ENCODE measurements at regions not wholly inside any gene's neighbourhood (a gene's known extent, or its start where the extent isn't known, plus 50 kb on each side); places are given as distances from the start of the nearest gene placed in this dataset.
"Not testable (repeated sequence)": the region's sequence is repeated elsewhere in the genome, so short reads cannot be mapped to it uniquely, and the experiment has no call there.

GRCh38 chr14:22100764-22101120 is 427.1 kb upstream of the OR4E1 start:
- 66% methylated on average over 13 of the region's 13 CpGs for WGBS (ENCODE audit: low lambda C conversion rate)
- CTCF ChIA-PET (ENCODE audit: low intra/inter-chr PET ratio, low total read pairs), result interaction anchor here (1.2 to 2.0 kb wide), 4 partner anchors 16 to 183 kb away, joined by 5 to 32 read pairs (median 6); no protein-coding TSS in a partner anchor
- DNase-seq (ENCODE audit: low spot score), result not testable (repeated sequence)

GRCh38 chr14:22099942-22100763 is 426.5 kb upstream of the OR4E1 start:
- DNase-seq (ENCODE audit: low spot score) (peak; percentile 90), ATAC-seq (peak; percentile 100), FAIRE-seq (peak; percentile 95)
- Histone ChIP-seq H3K27ac (ENCODE audit: extremely low read length, insufficient read depth, low read length) (no peak overlapping the region), H4K20me1 (ENCODE audit: insufficient read depth, low read length) (no peaks in the 10 kb centered on the region), H3K4me3 (replicated peaks in 1 of 3; ENCODE audit: insufficient read depth in 1 of 3, low read depth in 2 of 3, low read length in 3 of 3) (no peak overlapping the region), H3K4me2 (ENCODE audit: low read depth, low read length) (no peak overlapping the region), H3K9ac (ENCODE audit: insufficient read depth, low read depth, low read length) (no peak overlapping the region), H3K9me3 (ENCODE audit: low read length) (no peaks in the 10 kb centered on the region), H2AFZ (ENCODE audit: low read length) (peak overlapping the region; percentile 6), H3K27me3 (ENCODE audit: control insufficient read depth in 1 of 2, insufficient read depth in 2 of 2, low read length in 2 of 2) (no peaks in the 10 kb centered on the region), H3K36me3 (replicated peaks in 1 of 2; ENCODE audit: control insufficient read depth in 1 of 2, insufficient read depth in 2 of 2, low read length in 2 of 2) (no peaks in the 10 kb centered on the region), H3K4me1 (ENCODE audit: insufficient read depth, low read length) (no peaks in the 10 kb centered on the region), H3K79me2 (ENCODE audit: insufficient read depth, low read length) (no peaks in the 10 kb centered on the region)
- POLR2A ChIA-PET, result no interaction called here
- BruUV-seq (replicated peaks), result no TSS peak
- intact Hi-C loops (cut with micrococcal nuclease; ENCODE audit: unreplicated experiment), result loop anchor here (1.0 to 5.0 kb wide), 3 partner anchors 16 to 186 kb away; no protein-coding TSS in a partner anchor
- WGBS (ENCODE audit: low lambda C conversion rate), result 23% methylated on average over 11 of the region's 11 CpGs
- CTCF ChIA-PET (ENCODE audit: low intra/inter-chr PET ratio, low total read pairs), result interaction anchor here (0.6 to 2.0 kb wide), 5 partner anchors 15 to 368 kb away, joined by 3 to 32 read pairs (median 5); no protein-coding TSS in a partner anchor
- in situ Hi-C loops (cut with HindIII; ENCODE audit: extremely low pct_ligation_motif_present, low pct_unique_long_range_greater_than_20kb), result no loop called here
- TF ChIP-seq MYC (CRISPR knock-in tag; IDR thresholded peaks at IDR 0.05; ENCODE audit: borderline replicate concordance) (peak; percentile 67; the same call in 1 of the 2 replicates), CEBPB (IDR thresholded peaks at IDR 0.05; ENCODE audit: borderline replicate concordance, low read depth, low read length) (no peak), FOXK2 (IDR thresholded peaks at IDR 0.05) (no peak), ZNF20 (CRISPR knock-in tag; IDR thresholded peaks at IDR 0.05) (no peak), KDM1A (CRISPR knock-in tag; IDR thresholded peaks at IDR 0.05) (no peak), MAFG (CRISPR knock-in tag; IDR thresholded peaks at IDR 0.05) (no peak), HMGA1 (CRISPR knock-in tag; conservative IDR thresholded peaks at IDR 0.05) (no peak), ZNF124 (CRISPR knock-in tag; IDR thresholded peaks at IDR 0.05) (peak; percentile 93), SP5 (CRISPR knock-in tag; IDR thresholded peaks at IDR 0.05; ENCODE audit: borderline replicate concordance, low read depth) (0 out of 2 replicates have a peak, but pooled peaks have one; percentile 18), THAP7 (CRISPR knock-in tag; IDR thresholded peaks at IDR 0.05) (no peak), ZNF430 (CRISPR knock-in tag; IDR thresholded peaks at IDR 0.05) (no peak), IKZF5 (CRISPR knock-in tag; IDR thresholded peaks at IDR 0.05) (peak; percentile 53; the same call in 1 of the 2 replicates), PCBP2 (optimal IDR thresholded peaks at IDR 0.05; ENCODE audit: low read depth, low read length, poor library complexity, severe bottlenecking) (no peak), PHF5A (CRISPR knock-in tag; IDR thresholded peaks at IDR 0.05; ENCODE audit: low read depth, unreplicated experiment) (peak; percentile 48)

More at GRCh38 chr14:22100764-22101120, 427.1 kb upstream of the OR4E1 start:
- H3K27me3 ChIP-seq (ENCODE audit: control insufficient read depth in 1 of 2, insufficient read depth in 2 of 2, low read length in 2 of 2); H3K79me2 ChIP-seq (ENCODE audit: insufficient read depth, low read length); H4K20me1 ChIP-seq (ENCODE audit: insufficient read depth, low read length); H3K4me1 ChIP-seq (ENCODE audit: insufficient read depth, low read length); H3K9ac ChIP-seq (ENCODE audit: insufficient read depth, low read depth, low read length); BruUV-seq (replicated peaks); H3K36me3 ChIP-seq (replicated peaks in 1 of 2; ENCODE audit: control insufficient read depth in 1 of 2, insufficient read depth in 2 of 2, low read length in 2 of 2); H3K9me3 ChIP-seq (ENCODE audit: low read length); H3K27ac ChIP-seq (ENCODE audit: extremely low read length, insufficient read depth, low read length); POLR2A ChIA-PET; in situ Hi-C loops (cut with HindIII; ENCODE audit: extremely low pct_ligation_motif_present, low pct_unique_long_range_greater_than_20kb); H3K4me3 ChIP-seq (replicated peaks in 1 of 3; ENCODE audit: insufficient read depth in 1 of 3, low read depth in 2 of 3, low read length in 3 of 3); H3K4me2 ChIP-seq (ENCODE audit: low read depth, low read length); ATAC-seq; H2AFZ ChIP-seq (ENCODE audit: low read length); FAIRE-seq: not testable (repeated sequence)
- TF ChIP-seq THAP7 (CRISPR knock-in tag; IDR thresholded peaks at IDR 0.05), result peak; percentile 69; the same call in 1 of the 2 replicates
- intact Hi-C loops (cut with micrococcal nuclease; ENCODE audit: unreplicated experiment), result loop anchor here (1.0 to 5.0 kb wide), 3 partner anchors 16 to 186 kb away; no protein-coding TSS in a partner anchor

Data from HepG2 (cell line).